GM21619 (cell line): ENCODE measurements at regions not wholly inside any gene's neighbourhood (a gene's known extent, or its start where the extent isn't known, plus 50 kb on each side); places are given as distances from the start of the nearest gene placed in this dataset.

ENCODE experiments used
- ATAC-seq: cut with Tn5 transposase; IDR thresholded peaks from one replicate; pipeline ENCODE4 v1.9.1; 2021; ENCODE audit not compliant: unreplicated experiment

DNA sequence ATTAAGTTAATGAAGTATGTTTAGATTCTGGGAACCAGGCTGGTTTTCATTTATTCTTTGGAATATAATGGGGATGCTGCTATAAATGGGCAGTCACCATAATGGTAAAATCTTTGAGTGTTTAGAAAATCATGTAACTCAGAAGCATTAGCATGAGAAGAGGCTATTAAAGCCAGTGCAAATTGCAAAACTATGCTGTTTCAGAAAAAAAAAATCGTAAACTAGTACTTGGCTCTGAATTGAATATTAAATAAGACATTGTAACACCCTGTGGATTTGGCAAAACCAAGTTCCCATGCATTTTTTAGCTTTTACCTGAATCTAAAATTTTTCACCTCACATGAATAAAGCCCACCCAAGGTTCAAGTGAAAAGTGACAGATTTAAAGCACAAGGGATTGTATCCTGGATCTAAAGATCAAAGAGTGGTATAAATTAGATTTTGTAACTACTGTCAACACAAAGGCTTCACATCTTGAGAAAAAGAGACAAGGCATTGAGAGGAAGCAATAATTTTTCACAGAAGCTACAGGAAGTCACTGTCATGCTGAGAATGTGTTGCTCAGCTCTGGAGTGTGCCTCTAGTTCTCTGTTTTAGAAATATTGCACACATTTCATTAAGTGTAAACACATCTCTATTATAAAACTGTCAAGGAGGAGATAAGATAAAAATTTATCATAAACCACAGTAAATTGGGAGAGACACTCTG is 142.2 kb downstream of the ABCA8 start:
- ATAC-seq, result no peak

DNA sequence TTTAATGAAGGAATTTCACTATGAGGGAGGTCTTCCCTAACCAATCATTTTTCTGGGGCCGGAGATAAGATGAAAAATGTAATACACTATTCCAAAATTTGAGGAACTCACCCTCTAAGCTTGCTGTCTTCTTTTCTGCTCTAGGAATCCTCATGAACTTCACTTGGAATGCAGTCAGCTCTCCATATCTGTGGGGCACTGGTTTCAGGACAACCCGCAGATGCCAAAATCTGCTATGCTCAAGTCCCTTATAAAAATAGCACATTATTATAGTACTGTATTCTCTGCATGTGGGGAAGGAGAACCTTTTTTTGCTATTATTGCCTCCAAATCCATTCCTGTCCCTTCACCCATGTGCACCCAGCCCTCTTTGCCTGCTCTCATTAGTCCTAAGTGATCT is 146.0 kb downstream of the ABCA8 start:
- ATAC-seq, result no peak

DNA sequence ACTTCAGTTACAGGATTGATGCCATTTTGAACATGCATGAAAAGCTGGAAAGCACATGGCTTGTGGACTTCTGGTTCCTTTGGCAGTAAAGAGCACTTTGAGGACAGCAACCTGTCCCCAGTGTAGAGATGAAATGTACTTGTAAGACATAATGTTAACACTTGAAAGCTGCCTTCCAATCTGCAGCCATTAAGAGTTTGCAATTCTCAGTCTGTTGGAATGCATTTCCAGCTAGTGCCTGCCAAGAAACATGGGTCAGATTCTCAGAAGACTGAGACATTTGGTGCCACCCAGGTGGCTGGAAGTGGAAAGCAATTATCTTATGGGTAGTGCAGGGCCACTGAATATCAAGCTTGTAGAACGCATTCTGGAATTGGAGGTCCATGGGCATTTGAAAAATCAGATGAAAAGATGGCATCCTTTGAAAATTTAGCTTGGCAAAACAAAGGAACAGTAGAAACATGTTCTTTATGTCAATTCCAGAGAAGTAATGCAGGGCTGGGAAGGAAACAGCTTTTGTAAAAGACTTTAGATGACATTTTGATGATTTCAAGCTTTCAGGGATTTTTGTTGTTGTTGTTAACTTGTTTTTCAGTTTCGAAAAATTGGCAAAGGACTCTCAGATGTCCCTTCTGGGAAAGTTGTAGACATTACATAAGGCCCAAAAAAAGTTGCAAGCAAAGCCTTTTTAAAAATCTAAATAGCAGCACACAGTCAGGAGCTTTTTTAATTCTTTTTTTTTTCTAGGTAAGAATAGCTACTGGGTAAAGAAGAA is 147.0 kb downstream of the ABCA8 start:
- no peak for ATAC-seq

GRCh38 chr17:68805609-68806008 is 149.6 kb downstream of the ABCA8 start:
- no peak for ATAC-seq

GRCh38 chr17:68804777-68805520 is 150.2 kb downstream of the ABCA8 start:
- ATAC-seq, result no peak

GRCh38 chr17:68803164-68803929 is 151.8 kb downstream of the ABCA8 start:
- ATAC-seq, result no peak

DNA sequence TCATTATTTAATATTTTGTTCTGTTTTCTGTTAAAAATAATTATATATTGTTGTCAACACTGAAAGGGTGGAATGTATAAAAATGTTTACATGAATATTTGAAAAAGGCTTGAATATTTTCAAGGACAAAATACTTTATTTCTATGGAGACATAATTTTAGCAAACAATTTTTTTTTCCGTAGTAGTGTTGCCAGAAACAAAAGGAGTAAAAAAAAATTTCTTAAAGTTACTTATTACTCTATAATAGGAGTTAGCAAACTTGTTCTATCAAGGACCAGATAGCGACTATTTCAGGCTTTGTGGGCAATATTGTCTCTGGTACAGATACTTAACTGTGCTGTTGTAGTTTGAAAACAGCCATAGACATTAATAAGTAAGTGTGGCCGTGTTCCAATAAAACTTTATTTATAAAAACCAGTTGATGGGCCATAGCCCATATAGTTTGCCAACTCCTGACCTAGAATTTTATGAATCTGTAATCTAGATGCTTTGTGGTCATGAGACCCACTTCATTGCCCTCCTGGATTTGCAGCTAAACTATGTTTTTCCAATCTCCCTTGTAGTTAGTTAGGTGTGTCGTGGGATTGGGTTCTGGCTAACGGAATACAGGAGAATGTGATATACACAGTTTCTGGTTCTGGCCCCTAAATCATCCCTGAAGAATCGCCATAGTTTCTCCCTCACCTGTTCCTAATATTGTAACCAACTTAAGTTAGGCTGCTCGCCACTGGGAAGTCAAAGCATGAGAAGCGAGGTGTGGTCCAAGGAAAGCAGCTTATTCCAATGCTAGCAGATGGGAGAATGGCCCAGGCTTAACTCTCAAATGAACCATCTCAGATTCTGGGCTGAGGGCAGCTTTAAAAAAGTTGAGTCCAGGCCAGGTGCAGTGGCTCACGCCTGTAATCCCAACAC is 153.6 kb downstream of the ABCA8 start:
- ATAC-seq, result no peak

- no peak for ATAC-seq
Measured at GRCh38 chr17:68800751-68801150, 154.4 kb downstream of the ABCA8 start.

DNA sequence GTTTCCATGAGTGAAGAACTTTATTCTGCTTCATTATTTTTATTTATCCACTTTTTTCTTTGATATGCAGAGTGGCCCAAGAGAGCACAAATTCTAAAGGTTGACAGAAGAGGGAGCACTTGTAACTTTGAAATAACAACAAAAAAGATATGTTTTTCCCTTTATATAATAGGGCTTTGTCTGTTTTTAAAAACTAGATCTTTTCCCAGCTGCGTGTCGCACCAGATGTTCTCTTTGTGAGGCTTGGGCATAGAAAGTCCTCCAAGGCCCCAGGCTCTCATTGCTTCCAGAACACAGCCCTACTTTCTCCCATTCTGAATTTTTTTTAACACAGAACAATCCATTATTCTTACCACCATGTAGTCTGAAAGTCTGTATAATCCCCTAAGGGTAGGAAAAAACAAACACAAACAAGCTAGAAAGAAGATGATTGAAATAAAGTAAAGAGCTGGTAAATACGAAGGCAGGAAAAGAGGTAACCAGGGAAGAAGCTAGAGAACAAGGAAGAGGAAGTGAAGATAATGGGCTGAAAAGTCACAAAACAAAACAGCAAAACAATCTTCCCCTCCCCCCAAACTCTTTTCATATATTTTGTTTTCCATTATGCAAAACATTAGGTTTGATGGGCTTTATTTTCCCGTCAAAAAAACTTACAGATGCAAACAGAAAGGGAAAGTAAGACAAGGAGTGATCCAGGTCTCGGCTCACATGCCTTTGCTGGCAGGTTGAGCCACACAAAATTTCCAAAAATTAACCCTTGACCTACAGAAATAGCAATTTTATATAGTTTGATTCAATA is 160.4 kb downstream of the ABCA8 start:
- ATAC-seq, result no peak

- ATAC-seq, result no peak
Measured at GRCh38 chr17:68792873-68793272, 162.3 kb downstream of the ABCA8 start.

GRCh38 chr17:68792042-68792685 is 163.0 kb downstream of the ABCA8 start:
- no peak for ATAC-seq

DNA sequence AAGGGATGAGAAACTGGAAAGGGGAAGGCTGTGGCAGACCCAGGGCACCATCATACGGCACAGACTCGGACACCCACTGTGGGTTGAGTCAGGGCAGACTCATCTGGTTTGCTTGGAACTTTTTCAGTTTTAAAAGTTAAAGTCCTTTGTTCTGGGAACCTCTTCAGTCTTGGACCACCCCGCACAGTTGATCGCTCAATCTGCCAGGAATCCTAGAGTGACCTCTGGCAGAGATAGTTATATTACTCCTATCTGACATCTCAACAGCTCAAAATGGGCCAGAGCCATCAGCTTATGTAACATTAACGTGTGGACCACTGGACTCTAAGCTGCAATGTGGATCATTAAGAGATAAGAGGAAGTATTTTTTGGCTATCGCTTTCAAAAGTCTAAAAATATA is 164.3 kb downstream of the ABCA8 start:
- ATAC-seq, result no peak

DNA sequence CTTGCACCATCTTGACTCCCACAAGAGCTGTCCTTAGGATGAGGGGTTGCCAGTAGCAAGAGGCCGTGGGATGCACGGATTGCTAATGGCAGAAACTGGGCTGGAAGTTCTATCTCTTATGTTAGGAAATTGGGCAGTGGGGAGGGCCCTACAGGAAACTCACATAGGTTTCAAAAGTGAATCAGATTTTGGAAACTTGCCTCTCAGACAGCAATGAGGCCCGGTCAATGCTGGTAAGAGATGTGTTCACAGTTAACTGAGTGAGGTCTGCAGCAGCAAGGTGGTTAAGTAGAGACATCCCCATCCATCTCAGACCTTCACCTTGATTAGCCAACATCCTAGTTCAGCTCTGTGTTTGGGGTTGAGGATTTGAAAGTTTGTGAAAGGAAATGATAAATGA is 164.7 kb downstream of the ABCA8 start:
- no peak for ATAC-seq

GRCh38 chr17:68789203-68789962 is 165.8 kb downstream of the ABCA8 start:
- no peak for ATAC-seq

DNA sequence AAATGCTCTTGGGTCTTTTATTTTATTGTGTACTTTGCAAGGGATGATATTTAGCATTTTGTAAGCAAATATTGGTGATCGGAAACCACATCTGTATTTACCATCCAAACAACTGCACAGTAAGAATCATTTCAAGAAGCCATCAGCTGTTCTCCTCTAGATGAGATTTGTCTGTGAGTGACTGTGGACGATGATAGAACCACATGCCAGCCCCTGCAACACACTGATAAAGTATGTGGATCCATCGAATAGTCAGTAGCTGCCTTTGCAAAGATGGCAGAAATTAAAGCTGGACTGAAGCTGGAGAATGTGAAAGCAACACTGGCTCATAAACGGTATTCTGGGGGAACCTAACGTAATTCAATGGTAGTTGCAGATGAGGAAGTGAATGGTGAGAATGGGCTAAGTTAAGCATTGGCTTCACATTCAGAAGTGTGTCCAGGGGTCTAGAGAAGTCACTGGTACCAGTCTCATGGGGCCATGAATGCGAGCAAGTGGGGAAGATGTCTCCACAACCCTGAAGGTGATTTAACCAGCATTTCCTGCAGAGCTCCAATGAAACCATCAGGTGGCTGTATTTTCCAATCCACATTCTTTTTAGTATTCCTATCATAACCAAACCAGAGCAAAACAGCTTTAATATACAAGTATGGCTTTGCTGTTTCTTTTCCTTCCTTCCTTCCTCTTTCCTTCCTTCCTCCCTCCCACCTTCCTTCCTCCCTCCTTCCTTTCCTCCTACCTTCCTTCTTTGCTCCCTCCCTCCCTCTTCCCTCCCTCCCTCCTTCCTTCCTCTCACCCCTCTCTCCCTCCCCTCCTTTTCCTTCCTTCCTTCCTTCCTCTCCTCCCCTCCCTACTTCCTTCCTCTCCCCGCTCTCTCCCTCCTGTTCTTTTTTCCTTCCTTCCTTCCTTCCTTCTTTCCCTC is 169.4 kb downstream of the ABCA8 start:
- no peak for ATAC-seq

GRCh38 chr17:68784431-68784830 is 170.8 kb downstream of the ABCA8 start:
- no peak for ATAC-seq

GRCh38 chr17:68783861-68784260 is 171.3 kb downstream of the ABCA8 start:
- ATAC-seq, result no peak
